A204.1 (cell line): ENCODE measurements at regions not wholly inside any gene's neighbourhood (a gene's known extent, or its start where the extent isn't known, plus 50 kb on each side); places are given as distances from the start of the nearest gene placed in this dataset.

Source experiments
- FAIRE-seq: peaks from 2 replicates; lab custom pipeline; 2012; peaks lifted over from hg19 to GRCh38; lab: Jason Lieb, UNC

DNA sequence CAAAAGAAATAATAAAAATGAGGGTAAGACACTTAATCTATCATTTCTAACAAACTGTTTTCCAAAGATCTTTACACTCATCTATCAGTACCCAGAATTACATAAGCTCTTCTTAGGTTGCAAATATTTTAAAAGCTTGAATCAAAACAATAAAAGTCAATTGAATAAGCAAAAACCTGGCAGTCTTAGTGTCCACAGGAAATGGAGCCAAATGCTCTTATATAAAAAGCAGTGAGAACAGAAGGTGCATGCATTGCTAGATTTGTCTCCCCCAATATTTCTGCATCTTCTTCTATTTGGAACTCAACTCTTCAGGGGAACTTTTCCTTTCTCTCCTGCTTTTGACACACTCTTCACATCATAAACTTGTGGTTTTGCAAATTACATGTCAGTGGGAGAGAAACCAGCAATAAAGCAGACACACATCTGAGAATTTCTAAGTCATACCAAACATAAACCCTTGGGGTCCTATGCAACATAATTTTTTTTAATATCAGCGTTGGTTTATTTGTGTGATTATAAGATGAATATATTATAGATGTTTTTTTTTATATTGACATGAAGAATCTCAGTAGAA lies 343.9 kb upstream of the ACVR2A start:
- FAIRE-seq = no peak

- no peak for FAIRE-seq
Observed at GRCh38 chr2:147500229-147500628, 344.6 kb upstream of the ACVR2A start.

GRCh38 chr2:147499785-147500184 lies 345.0 kb upstream of the ACVR2A start:
- FAIRE-seq = no peak

GRCh38 chr2:147495734-147496133 lies 349.1 kb upstream of the ACVR2A start:
- FAIRE-seq = no peak

GRCh38 chr2:147492471-147492870 lies 352.4 kb upstream of the ACVR2A start:
- FAIRE-seq = no peak

- FAIRE-seq = no peak
Observed at GRCh38 chr2:147491506-147491905, 353.3 kb upstream of the ACVR2A start.

GRCh38 chr2:147490401-147491261 lies 354.2 kb upstream of the ACVR2A start:
- FAIRE-seq = no peak

DNA sequence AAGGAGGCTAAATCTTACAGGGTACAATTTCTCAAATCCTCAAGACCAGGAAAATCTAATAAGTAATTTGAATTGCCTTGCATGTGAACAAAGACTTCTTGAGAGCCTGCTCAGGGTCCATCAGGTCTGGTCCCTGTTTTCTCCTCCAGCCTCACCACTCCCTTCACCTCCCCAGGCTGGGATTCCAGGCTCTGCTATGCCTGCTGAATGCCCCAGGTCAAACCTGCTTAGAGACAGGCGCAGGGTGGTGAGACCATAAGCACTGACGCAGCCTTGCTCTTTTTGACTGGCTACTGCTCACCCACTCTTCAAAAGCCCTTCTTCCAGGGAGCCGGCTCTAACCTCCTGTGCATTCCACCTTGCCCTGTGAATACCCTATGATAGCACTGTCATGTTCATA lies 356.4 kb upstream of the ACVR2A start:
- FAIRE-seq = no peak

DNA sequence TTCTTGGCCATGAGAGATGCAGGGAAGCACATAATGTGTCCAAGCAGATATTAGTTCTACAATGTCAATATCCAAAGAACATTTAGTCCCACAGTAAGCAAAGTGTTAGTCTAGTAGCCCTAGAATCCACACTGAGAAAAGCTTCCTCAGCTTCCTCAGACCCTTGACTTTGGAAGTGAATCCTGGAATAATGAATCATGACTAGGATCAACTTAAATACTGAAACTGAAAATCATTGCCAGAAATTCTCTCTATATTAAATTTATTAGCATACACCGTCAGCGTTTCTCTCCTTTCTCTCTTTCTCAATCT lies 356.9 kb upstream of the ACVR2A start:
- FAIRE-seq = no peak

- no peak for FAIRE-seq
Observed at GRCh38 chr2:147487286-147487977, 357.4 kb upstream of the ACVR2A start.

- no peak for FAIRE-seq
Observed at GRCh38 chr2:147485210-147485851, 359.5 kb upstream of the ACVR2A start.

DNA sequence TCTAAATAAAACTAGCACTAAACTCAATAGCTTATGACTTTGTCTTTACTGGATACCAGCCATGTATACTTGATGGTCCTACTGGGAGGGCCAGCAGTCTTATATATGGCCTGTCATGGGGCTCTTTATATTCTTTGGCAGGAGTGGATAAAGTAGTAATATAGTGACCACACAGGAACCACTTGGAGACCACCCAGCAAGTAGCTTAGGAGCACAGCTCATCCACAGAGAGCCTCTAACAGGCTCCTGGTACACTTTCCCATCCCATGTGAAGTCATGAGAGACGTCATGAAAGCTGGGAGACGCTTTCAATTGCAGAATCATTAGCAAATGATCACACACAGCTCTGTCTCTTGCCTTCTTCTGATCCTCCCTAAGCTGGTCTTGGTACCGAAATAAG lies 360.9 kb upstream of the ACVR2A start:
- no peak for FAIRE-seq

GRCh38 chr2:147482916-147483669 lies 361.7 kb upstream of the ACVR2A start:
- FAIRE-seq = no peak

DNA sequence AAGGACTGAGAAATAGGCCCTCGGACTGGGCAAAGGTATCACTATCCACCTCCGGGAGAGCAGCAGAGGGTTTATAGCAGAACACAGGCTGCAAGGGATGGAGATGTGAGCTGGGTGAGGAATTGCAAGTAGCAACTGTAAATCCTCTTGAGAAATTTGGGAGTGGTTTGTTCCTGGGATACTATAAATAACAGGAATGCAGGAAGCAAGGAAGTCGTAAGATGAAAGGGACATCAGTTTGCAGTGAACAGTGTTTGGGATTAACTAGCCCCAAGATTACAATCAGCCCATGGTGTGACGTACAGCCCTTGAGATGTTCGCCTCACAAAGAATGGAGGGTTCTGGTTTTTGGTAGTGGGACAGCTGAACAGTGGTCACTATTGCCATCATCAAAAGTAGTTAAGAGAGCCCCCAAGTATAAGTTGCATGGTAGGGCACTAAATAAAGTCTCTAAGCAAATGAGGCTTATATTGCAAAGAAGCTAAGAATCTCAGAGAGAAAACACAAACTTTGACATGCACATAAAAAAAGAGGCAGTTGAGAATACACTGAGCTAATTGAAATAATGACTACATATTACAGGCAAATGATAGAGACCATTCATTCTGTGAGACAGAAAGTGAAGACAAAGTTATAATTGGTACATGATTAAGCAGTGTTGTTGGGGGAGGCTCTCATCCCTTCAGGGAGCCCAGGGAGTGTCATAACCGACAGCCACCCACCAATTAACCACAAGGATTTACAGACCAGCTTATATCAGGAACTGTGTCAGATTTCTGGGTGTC lies 362.5 kb upstream of the ACVR2A start:
- FAIRE-seq = no peak

DNA sequence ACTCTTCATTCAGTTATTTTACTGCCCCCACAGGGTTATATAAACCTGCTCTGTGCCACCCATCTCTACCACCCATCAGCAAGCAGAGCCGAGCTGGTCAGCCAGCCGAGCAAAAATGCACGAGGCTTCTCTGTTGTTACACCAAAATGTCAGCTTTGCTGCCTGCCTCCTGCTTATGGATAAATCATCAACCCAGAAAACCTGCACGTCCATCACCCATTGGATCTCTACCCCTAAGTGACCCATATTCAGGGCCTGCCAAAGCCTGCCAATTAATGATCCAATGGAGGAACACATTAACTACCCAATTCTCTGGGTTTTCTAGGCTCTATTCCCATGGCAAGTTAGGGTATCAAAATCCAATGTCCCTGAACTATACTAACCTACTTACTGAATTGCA lies 365.5 kb upstream of the ACVR2A start:
- FAIRE-seq = no peak

- no peak for FAIRE-seq
Observed at GRCh38 chr2:147473075-147473474, 371.8 kb upstream of the ACVR2A start.

DNA sequence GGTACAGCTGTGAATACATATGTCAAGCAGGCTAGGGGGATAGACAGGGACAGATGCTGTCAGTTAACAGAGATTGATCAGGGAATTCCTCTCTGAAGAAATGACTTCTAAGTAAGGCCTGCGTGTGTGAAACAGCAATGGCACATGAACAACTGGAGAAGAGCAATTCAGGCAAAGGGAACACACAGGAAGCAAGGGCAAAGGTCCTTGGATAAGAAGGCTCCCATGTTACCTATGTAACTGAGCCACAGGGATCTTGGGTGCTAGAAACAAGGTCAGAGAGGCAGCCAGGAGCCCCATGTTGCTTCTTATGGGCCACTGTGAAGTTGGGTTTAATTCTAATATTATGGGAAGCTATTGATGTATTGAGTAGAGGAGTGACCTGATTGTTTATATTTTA lies 373.7 kb upstream of the ACVR2A start:
- no peak for FAIRE-seq

GRCh38 chr2:147469471-147469870 lies 375.4 kb upstream of the ACVR2A start:
- no peak for FAIRE-seq

- FAIRE-seq = no peak
Observed at GRCh38 chr2:147468963-147469362, 375.9 kb upstream of the ACVR2A start.

DNA sequence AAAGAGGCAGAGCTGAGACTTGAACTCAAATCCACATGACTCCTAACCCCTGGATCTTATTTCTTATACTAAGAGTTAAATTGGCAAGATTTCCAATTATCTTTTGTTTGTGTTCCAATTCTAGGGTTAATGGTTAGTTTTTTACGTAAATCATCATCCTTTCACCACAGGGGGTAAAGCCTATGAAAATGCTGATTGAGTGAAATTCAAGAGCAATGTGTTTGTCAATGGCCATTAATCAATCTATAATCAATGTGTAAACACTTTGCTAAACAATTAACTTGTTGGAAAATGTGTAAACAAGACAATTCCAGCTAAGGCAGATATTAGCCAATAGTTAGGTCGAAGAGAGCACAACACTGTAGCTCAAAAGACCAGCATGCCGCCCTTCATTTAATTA lies 376.5 kb upstream of the ACVR2A start:
- FAIRE-seq = no peak

DNA sequence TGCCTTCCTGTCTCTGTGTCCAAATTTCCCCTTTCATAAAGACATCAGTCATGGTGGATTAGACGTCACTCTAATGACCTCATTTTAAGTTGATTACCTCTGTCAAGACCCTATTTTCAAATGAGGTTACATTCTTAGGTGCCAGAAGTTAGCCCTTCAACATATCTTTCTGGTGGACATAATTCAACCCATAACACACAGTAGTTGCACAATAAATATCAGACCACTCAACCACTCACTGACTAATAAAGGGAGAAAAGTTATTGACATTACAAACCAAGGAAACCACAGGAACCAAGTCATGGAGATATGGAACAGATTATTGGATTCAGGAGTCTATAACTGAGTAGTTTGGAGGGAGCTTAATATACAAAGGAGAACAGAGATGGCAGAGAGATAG lies 377.4 kb upstream of the ACVR2A start:
- no peak for FAIRE-seq
